WTC11 (cell line): ENCODE measurements at regions not wholly inside any gene's neighbourhood (a gene's known extent, or its start where the extent isn't known, plus 50 kb on each side); places are given as distances from the start of the nearest gene placed in this dataset.

ENCODE experiments used
- ATAC-seq: fragments of 200-7000 bp; cut with Tn5 transposase; 2 replicates; pipeline ENCODE4 v1.10.0; 2021; ENCODE audit warnings: mild to moderate bottlenecking, moderate library complexity
- CTCF ChIA-PET: fragments of 300-600 bp; sonication (Branson Sonifier 250); formaldehyde crosslinking; loops from one replicate; lab custom pipeline; 2021; ENCODE audit warnings: antibody characterized with exemption; lab: Charles Lee
- POLR2A ChIA-PET: fragments of 350-600 bp; sonication (Branson Sonifier 250); formaldehyde crosslinking; loops from one replicate; lab custom pipeline; 2021; ENCODE audit warnings: antibody characterized with exemption; lab: Charles Lee
- DNase-seq: peaks from one replicate; pipeline ENCODE4 v3.0.0; 2021; ENCODE audit warnings: low spot score
- H3K27ac Mint-ChIP-seq: 2 replicates; pipeline ENCODE4 v1.8.0; 2021; ENCODE audit warnings: mixed read lengths
- H3K27me3 Mint-ChIP-seq: 2 replicates; pipeline ENCODE4 v1.8.0; 2021; ENCODE audit warnings: low read depth, mild to moderate bottlenecking, moderate library complexity, mixed read lengths
- H3K36me3 Mint-ChIP-seq: 2 replicates; pipeline ENCODE4 v1.8.0; 2021; ENCODE audit warnings: mixed read lengths
- H3K4me1 Mint-ChIP-seq: 2 replicates; pipeline ENCODE4 v1.8.0; 2022; ENCODE audit warnings: mixed read lengths
- H3K4me3 Mint-ChIP-seq: 2 replicates; pipeline ENCODE4 v1.8.0; 2021; ENCODE audit warnings: mild to moderate bottlenecking, moderate library complexity, mixed read lengths
- H3K9me3 Mint-ChIP-seq: 2 replicates; pipeline ENCODE4 v1.8.0; 2021; ENCODE audit warnings: mixed read lengths
- ATF1 ChIP-seq: sonication (generic); formaldehyde crosslinking; IDR thresholded peaks from 2 replicates; pipeline ENCODE4 v1.8.1; 2023; ENCODE audit warnings: mild to moderate bottlenecking, moderate library complexity, missing genetic modification reagents
- ATF3 ChIP-seq: sonication (generic); formaldehyde crosslinking; conservative IDR thresholded peaks from 2 replicates; pipeline ENCODE4 v1.8.1; 2022; ENCODE audit warnings: mild to moderate bottlenecking, missing genetic modification reagents
- ATF6 ChIP-seq: sonication (generic); formaldehyde crosslinking; IDR thresholded peaks from 2 replicates; pipeline ENCODE4 v1.8.1; 2023; ENCODE audit warnings: mild to moderate bottlenecking, missing genetic modification reagents
- CDX4 ChIP-seq: fragments of 250-450 bp; sonication (Bioruptor Pico); IDR thresholded peaks from 2 replicates; pipeline ENCODE4 v1.9.0; 2021; ENCODE audit warnings: moderate library complexity, mild to moderate bottlenecking, inconsistent platforms, borderline replicate concordance
- E2F1 ChIP-seq: sonication (generic); formaldehyde crosslinking; IDR thresholded peaks from 2 replicates; pipeline ENCODE4 v1.8.0; 2022; ENCODE audit warnings: mild to moderate bottlenecking, missing genetic modification reagents
- EMX1 ChIP-seq: fragments of 250-450 bp; sonication (Bioruptor Pico); IDR thresholded peaks from 2 replicates; pipeline ENCODE4 v1.8.0; 2021; ENCODE audit warnings: mild to moderate bottlenecking
- ERG ChIP-seq: fragments of 250-450 bp; sonication (Bioruptor Pico); IDR thresholded peaks from 2 replicates; pipeline ENCODE4 v1.8.0; 2021; ENCODE audit warnings: mild to moderate bottlenecking
- ETV6 ChIP-seq: sonication (generic); formaldehyde crosslinking; IDR thresholded peaks from 2 replicates; pipeline ENCODE4 v1.8.1; 2022; ENCODE audit warnings: mild to moderate bottlenecking, missing genetic modification reagents
- FOXJ3 ChIP-seq: sonication (generic); formaldehyde crosslinking; IDR thresholded peaks from 2 replicates; pipeline ENCODE4 v1.9.0; 2021; ENCODE audit warnings: missing genetic modification reagents, mild to moderate bottlenecking, borderline replicate concordance
- FOXK1 ChIP-seq: sonication (generic); formaldehyde crosslinking; IDR thresholded peaks from 2 replicates; pipeline ENCODE4 v1.8.0; 2022; ENCODE audit warnings: mild to moderate bottlenecking, moderate library complexity, missing genetic modification reagents
- FOXP1 ChIP-seq: sonication (generic); formaldehyde crosslinking; IDR thresholded peaks from 2 replicates; pipeline ENCODE4 v1.8.0; 2022; ENCODE audit warnings: missing genetic modification reagents, mild to moderate bottlenecking, moderate library complexity, borderline replicate concordance
- GTF2I ChIP-seq: fragments of 250-450 bp; sonication (Bioruptor Pico); conservative IDR thresholded peaks from 2 replicates; pipeline ENCODE4 v1.4.0; 2021; ENCODE audit warnings: mild to moderate bottlenecking
- HMGA2 ChIP-seq: fragments of 250-450 bp; sonication (Bioruptor Pico); IDR thresholded peaks from 2 replicates; pipeline ENCODE4 v1.4.0; 2021; ENCODE audit warnings: mild to moderate bottlenecking, moderate library complexity
- IRF2 ChIP-seq: sonication (generic); formaldehyde crosslinking; IDR thresholded peaks from 2 replicates; pipeline ENCODE4 v1.8.0; 2022; ENCODE audit warnings: low read depth, missing genetic modification reagents, borderline replicate concordance
- NR2C2 ChIP-seq: sonication (generic); formaldehyde crosslinking; IDR thresholded peaks from 2 replicates; pipeline ENCODE4 v1.8.0; 2022; ENCODE audit warnings: mild to moderate bottlenecking, missing genetic modification reagents
- PRRX2 ChIP-seq: fragments of 250-450 bp; sonication (Bioruptor Pico); IDR thresholded peaks from 2 replicates; pipeline ENCODE4 v1.8.0; 2021; ENCODE audit warnings: mild to moderate bottlenecking
- RELA ChIP-seq: sonication (generic); formaldehyde crosslinking; IDR thresholded peaks from 2 replicates; pipeline ENCODE4 v1.8.1; 2022; ENCODE audit warnings: missing genetic modification reagents, mild to moderate bottlenecking, borderline replicate concordance
- SP1 ChIP-seq: sonication (generic); formaldehyde crosslinking; conservative IDR thresholded peaks from 2 replicates; pipeline ENCODE4 v1.8.1; 2022; ENCODE audit warnings: missing genetic modification reagents
- USF1 ChIP-seq: sonication (generic); formaldehyde crosslinking; IDR thresholded peaks from 2 replicates; pipeline ENCODE4 v1.8.0; 2022; ENCODE audit warnings: mild to moderate bottlenecking, missing genetic modification reagents
- USF2 ChIP-seq: sonication (generic); formaldehyde crosslinking; IDR thresholded peaks from 2 replicates; pipeline ENCODE4 v1.8.1; 2023; ENCODE audit warnings: mild to moderate bottlenecking, missing genetic modification reagents, moderate library complexity
- ZBTB43 ChIP-seq: sonication (generic); formaldehyde crosslinking; IDR thresholded peaks from 2 replicates; pipeline ENCODE4 v1.8.1; 2023; ENCODE audit warnings: mild to moderate bottlenecking, missing genetic modification reagents
- ZNF121 ChIP-seq: sonication (generic); formaldehyde crosslinking; IDR thresholded peaks from 2 replicates; pipeline ENCODE4 v1.8.0; 2023; ENCODE audit warnings: missing genetic modification reagents
- ZNF416 ChIP-seq: fragments of 250-450 bp; sonication (Bioruptor Pico); IDR thresholded peaks from 2 replicates; pipeline ENCODE4 v1.9.0; 2021; ENCODE audit warnings: mild to moderate bottlenecking, inconsistent platforms
- ZNF671 ChIP-seq: fragments of 250-450 bp; sonication (Bioruptor Pico); IDR thresholded peaks from 2 replicates; pipeline ENCODE4 v1.8.0; 2021; ENCODE audit warnings: mild to moderate bottlenecking

GRCh38 chr14:61622051-61622450 is 73.3 kb upstream of the HIF1A start (continued):
- no peak for TF ChIP-seq USF2

GRCh38 chr14:61623927-61624326 is 71.4 kb upstream of the HIF1A start:
- no peaks in the 10 kb centered on the region for H3K27me3 Mint-ChIP-seq
- TF ChIP-seq CDX4 (CRISPR knock-in tag): no peak
- TF ChIP-seq IRF2: no peak
- no peak for TF ChIP-seq ATF6 (CRISPR knock-in tag)
- no peak for TF ChIP-seq FOXP1 (CRISPR knock-in tag)
- no peak for TF ChIP-seq NR2C2
- TF ChIP-seq ZNF121 (CRISPR knock-in tag): no peak
- TF ChIP-seq ERG (CRISPR knock-in tag): no peak
- TF ChIP-seq RELA (CRISPR knock-in tag): no peak
- TF ChIP-seq, all 79 proteins: peak for 0
- H3K4me1 Mint-ChIP-seq: peaks cover 12% of the 10 kb centered on the region
- no peak overlapping the region for H3K4me3 Mint-ChIP-seq
- ChIA-PET POLR2A (interaction anchor here (0.6 kb wide), 2 partner anchors 106 to 138 kb away, joined by 3 to 4 read pairs; no protein-coding TSS in a partner anchor), CTCF (interaction anchor here (0.7 to 1.1 kb wide), 3 partner anchors 16 to 323 kb away, joined by 3 to 4 read pairs (median 3); no protein-coding TSS in a partner anchor)
- no peak overlapping the region for H3K27ac Mint-ChIP-seq
- no peaks in the 10 kb centered on the region for H3K36me3 Mint-ChIP-seq
- no peak for DNase-seq
- H3K9me3 Mint-ChIP-seq: peaks cover 8% of the 10 kb centered on the region
- ATAC-seq: no peak

GRCh38 chr14:61625165-61625564 is 70.1 kb upstream of the HIF1A start:
- CTCF ChIA-PET: no interaction called here
- ATAC-seq: peak; percentile 34; the same call in 1 of the 2 replicates

More at GRCh38 chr14:61625165-61625564, 70.1 kb upstream of the HIF1A start:
- TF ChIP-seq IRF2 (no peak), HMGA2 (CRISPR knock-in tag) (no peak), ATF1 (CRISPR knock-in tag) (no peak), ZNF416 (CRISPR knock-in tag) (no peak), EMX1 (no peak), FOXK1 (no peak), FOXJ3 (CRISPR knock-in tag) (no peak), USF1 (no peak), PRRX2 (CRISPR knock-in tag) (no peak), GTF2I (CRISPR knock-in tag) (no peak), ZNF671 (CRISPR knock-in tag) (no peak), SP1 (CRISPR knock-in tag) (no peak), USF2 (no peak), ETV6 (no peak), ATF3 (no peak), E2F1 (CRISPR knock-in tag) (no peak), ZBTB43 (CRISPR knock-in tag) (no peak), CDX4 (CRISPR knock-in tag) (no peak)
- Mint-ChIP-seq H3K4me3 (no peak overlapping the region), H3K4me1 (peaks cover 8% of the 10 kb centered on the region), H3K27me3 (no peaks in the 10 kb centered on the region), H3K36me3 (no peaks in the 10 kb centered on the region), H3K9me3 (peaks cover 8% of the 10 kb centered on the region), H3K27ac (no peak overlapping the region)
- no peak for DNase-seq
- POLR2A ChIA-PET: no interaction called here
